H1 (cell line): ENCODE measurements at regions not wholly inside any gene's neighbourhood (a gene's known extent, or its start where the extent isn't known, plus 50 kb on each side); places are given as distances from the start of the nearest gene placed in this dataset.

Source experiments
- CTCF ChIP-seq, 3 experiments: IDR thresholded peaks; 1 replicate in 2 of 3; 2 replicates in 1 of 3; pipeline versions ENCODE4 v1.5.1 to v1.6.1; 2011; ENCODE audit warnings: low read length in 3 of 3, mild to moderate bottlenecking in 3 of 3, inconsistent platforms in 2 of 3, low read depth in 1 of 3, moderate library complexity in 1 of 3; ENCODE audit not compliant: insufficient read depth in 1 of 3; ENCODE audit errors: control extremely low read depth in 1 of 3
- RAD21 ChIP-seq, 2 experiments: IDR thresholded peaks in 1 of 2; conservative IDR thresholded peaks in 1 of 2; 2 replicates each; pipeline ENCODE4 v1.6.1; 2011; ENCODE audit warnings: low read depth in 2 of 2, low read length in 2 of 2, improper control_type of control experiment in 1 of 2, inconsistent platforms in 1 of 2, mild to moderate bottlenecking in 1 of 2, moderate library complexity in 1 of 2

DNA sequence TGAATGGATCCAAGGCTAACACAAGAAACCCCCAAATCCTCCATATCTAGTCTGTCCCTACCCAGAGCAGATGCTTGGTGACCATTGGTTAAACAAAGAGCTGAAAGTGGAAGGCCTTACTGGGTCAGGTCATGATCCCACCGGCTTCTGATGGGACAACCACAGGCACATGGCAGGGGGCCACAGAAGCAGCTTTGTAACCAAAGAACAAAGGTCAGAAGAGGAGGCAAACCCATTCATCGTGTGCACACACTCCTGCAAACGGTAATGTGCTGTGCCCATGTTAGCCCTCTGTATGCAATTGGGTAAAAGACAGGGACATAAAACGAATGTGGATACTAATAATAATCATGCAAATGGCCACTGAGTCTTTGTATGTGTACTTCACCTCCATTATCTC is 133.3 kb upstream of the SLC6A11 start:
- TF ChIP-seq CTCF (IDR thresholded peaks at IDR 0.05; ENCODE audit: control extremely low read depth in 1 of 3, insufficient read depth in 1 of 3, low read depth in 1 of 3, low read length in 3 of 3): no peak
- no peak for TF ChIP-seq RAD21 (IDR thresholded peaks at IDR 0.05 in 1 of 2, conservative IDR thresholded peaks at IDR 0.05 in 1 of 2; ENCODE audit: low read depth in 2 of 2, low read length in 2 of 2)
